Parathyroid adenoma (tissue), 2 donors: ENCODE measurements at regions not wholly inside any gene's neighbourhood (a gene's known extent, or its start where the extent isn't known, plus 50 kb on each side); places are given as distances from the start of the nearest gene placed in this dataset.

ENCODE experiments used
- H2AFZ ChIP-seq: fragments of 300-600 bp; sonication (generic); one replicate; pipeline ENCODE4 v1.7.0; 2017; ENCODE audit warnings: antibody characterized with exemption, mild to moderate bottlenecking
- H3K27ac ChIP-seq: fragments of 300-600 bp; sonication (generic); one replicate; pipeline ENCODE4 v1.7.0; 2017
- H3K27me3 ChIP-seq: fragments of 300-600 bp; sonication (generic); one replicate; pipeline ENCODE4 v1.7.0; 2017; ENCODE audit warnings: low read length; ENCODE audit not compliant: control insufficient read depth, insufficient read depth
- H3K36me3 ChIP-seq: fragments of 300-600 bp; sonication (generic); one replicate; pipeline ENCODE4 v1.7.0; 2017; ENCODE audit warnings: low read length; ENCODE audit not compliant: control insufficient read depth, insufficient read depth
- H3K4me1 ChIP-seq: fragments of 300-600 bp; sonication (generic); one replicate; pipeline ENCODE4 v1.7.0; 2017; ENCODE audit warnings: control low read depth
- H3K4me2 ChIP-seq: fragments of 300-600 bp; sonication (generic); one replicate; pipeline ENCODE4 v1.7.0; 2017; ENCODE audit warnings: low read length
- H3K4me3 ChIP-seq: fragments of 300-600 bp; sonication (generic); one replicate; pipeline ENCODE4 v1.7.0; 2017; ENCODE audit warnings: low read depth, low read length
- H3K79me2 ChIP-seq: fragments of 300-600 bp; sonication (generic); one replicate; pipeline ENCODE4 v1.7.0; 2017; ENCODE audit warnings: control low read depth
- H3K9ac ChIP-seq: fragments of 300-600 bp; sonication (generic); one replicate; pipeline ENCODE4 v1.7.0; 2017; ENCODE audit warnings: mild to moderate bottlenecking
- H3K9me3 ChIP-seq: fragments of 300-600 bp; sonication (generic); one replicate; pipeline ENCODE4 v1.7.0; 2017; ENCODE audit warnings: low read length; ENCODE audit not compliant: control insufficient read depth
- CTCF ChIP-seq: fragments of 300-600 bp; sonication (generic); IDR thresholded peaks from one replicate; pipeline ENCODE4 v1.7.0; 2017; ENCODE audit warnings: antibody characterized with exemption, mild to moderate bottlenecking
- donor health status: primary hyperparathyroidism.

- Histone ChIP-seq H3K27me3 (no peaks in the 10 kb centered on the region), H3K4me1 (no peaks in the 10 kb centered on the region), H2AFZ (no peak overlapping the region), H3K79me2 (no peaks in the 10 kb centered on the region), H3K9me3 (no peaks in the 10 kb centered on the region), H3K9ac (no peak overlapping the region), H3K36me3 (no peaks in the 10 kb centered on the region), H3K27ac (no peak overlapping the region), H3K4me2 (no peak overlapping the region), H3K4me3 (no peak overlapping the region)
- TF ChIP-seq CTCF = no peak
Measured at GRCh38 chr20:55472704-55473103, 532.6 kb downstream of the CBLN4 start.

GRCh38 chr20:55471052-55472006 is 534.0 kb downstream of the CBLN4 start:
- no peaks in the 10 kb centered on the region for H3K9me3 ChIP-seq
- no peak overlapping the region for H3K9ac ChIP-seq
- no peak overlapping the region for H3K27ac ChIP-seq
- no peak overlapping the region for H3K4me3 ChIP-seq
- H3K79me2 ChIP-seq = no peaks in the 10 kb centered on the region
- no peaks in the 10 kb centered on the region for H3K4me1 ChIP-seq
- TF ChIP-seq CTCF = no peak
- no peak overlapping the region for H3K4me2 ChIP-seq
- H3K36me3 ChIP-seq = no peaks in the 10 kb centered on the region
- H2AFZ ChIP-seq = no peak overlapping the region
- H3K27me3 ChIP-seq = no peaks in the 10 kb centered on the region

DNA sequence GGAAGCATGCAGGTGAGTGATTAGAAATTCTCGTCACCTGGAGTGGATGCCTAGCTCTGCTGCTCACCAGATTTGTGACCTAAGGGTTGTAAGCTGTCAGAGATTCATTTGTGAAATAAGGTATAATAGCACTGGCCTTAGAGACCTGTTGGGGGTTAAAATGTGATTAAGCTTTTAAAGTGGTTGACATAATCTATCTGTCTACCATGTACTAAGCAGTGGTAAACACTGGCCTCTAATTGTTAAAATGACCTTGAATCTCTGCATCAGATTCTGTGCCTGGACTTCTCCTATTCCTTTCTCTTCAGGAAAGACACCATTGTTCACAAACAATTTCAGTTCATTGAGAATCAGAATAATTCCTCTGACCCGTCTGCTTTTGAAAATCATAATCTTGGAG is 536.2 kb downstream of the CBLN4 start:
- Histone ChIP-seq H3K9ac (no peak overlapping the region), H3K4me3 (no peak overlapping the region), H3K9me3 (no peaks in the 10 kb centered on the region), H3K79me2 (no peaks in the 10 kb centered on the region), H3K4me2 (no peak overlapping the region), H3K4me1 (no peaks in the 10 kb centered on the region), H3K27me3 (no peaks in the 10 kb centered on the region), H3K36me3 (no peaks in the 10 kb centered on the region), H2AFZ (no peak overlapping the region), H3K27ac (no peak overlapping the region)
- TF ChIP-seq CTCF = no peak

- H3K4me3 ChIP-seq = no peak overlapping the region
- no peaks in the 10 kb centered on the region for H3K9me3 ChIP-seq
- no peak overlapping the region for H3K27ac ChIP-seq
- no peak overlapping the region for H3K9ac ChIP-seq
- no peak for TF ChIP-seq CTCF
- H3K79me2 ChIP-seq = no peaks in the 10 kb centered on the region
- H3K27me3 ChIP-seq = no peaks in the 10 kb centered on the region
- H3K36me3 ChIP-seq = no peaks in the 10 kb centered on the region
- no peaks in the 10 kb centered on the region for H3K4me1 ChIP-seq
- H2AFZ ChIP-seq = no peak overlapping the region
- no peak overlapping the region for H3K4me2 ChIP-seq
Measured at GRCh38 chr20:55461519-55461918, 543.8 kb downstream of the CBLN4 start.
